Ovary (tissue), 7 donors: ENCODE measurements at regions not wholly inside any gene's neighbourhood (a gene's known extent, or its start where the extent isn't known, plus 50 kb on each side); places are given as distances from the start of the nearest gene placed in this dataset.

Experiments
- DNase-seq, 5 donors: peaks; one replicate each; pipeline ENCODE4 v3.0.0-alpha.2; 2019 to 2020
- H3K27ac ChIP-seq, 2 donors: fragments of 200-600 bp; one replicate each; pipeline versions ENCODE4 v1.5.1 to v1.8.0; 2019 to 2022
- H3K27me3 ChIP-seq: fragments of 200-600 bp; one replicate; pipeline ENCODE4 v1.8.0; 2022
- H3K36me3 ChIP-seq: fragments of 200-600 bp; sonication (generic); one replicate; pipeline ENCODE4 v1.5.1; 2019
- H3K4me1 ChIP-seq: one replicate; pipeline ENCODE4 v1.8.1; 2013; ENCODE audit warnings: mild to moderate bottlenecking, moderate library complexity; ENCODE audit not compliant: insufficient read depth
- H3K4me3 ChIP-seq: fragments of 200-600 bp; sonication (generic); one replicate; pipeline ENCODE4 v1.5.1; 2017
- H3K9me3 ChIP-seq, 2 donors: fragments of 200-600 bp in 1 of 2; sonication (generic) in 1 of 2; one replicate each; pipeline versions ENCODE4 v1.5.1 to v1.8.1; 2013 to 2019; ENCODE audit warnings: mild to moderate bottlenecking in 1 of 2, moderate library complexity in 1 of 2
- EP300 ChIP-seq: sonication (generic); formaldehyde crosslinking; IDR thresholded peaks from one replicate; pipeline ENCODE4 v1.6.1; 2017; ENCODE audit warnings: antibody characterized with exemption
- POLR2A ChIP-seq: fragments of 450-650 bp; IDR thresholded peaks from one replicate; pipeline ENCODE4 v1.6.1; 2017; ENCODE audit warnings: antibody characterized with exemption, mild to moderate bottlenecking, moderate library complexity
- WGBS, 3 donors: extraction: QIAGEN DNeasy Blood & Tissue Kit in 1 of 3; methylation state at CpG; one replicate each; pipeline versions ENCODE4 v1.1.5 to v1.1.7; 2013 to 2017; 5-methylcytosine and 5-hydroxymethylcytosine counted together
- intact Hi-C, 4 donors: fragments of 100-400 bp; cut with DNase I; formaldehyde crosslinking; loops; one replicate each; pipeline versions ENCODE4 v1.11.0 to v1.15.1; 2022 to 2023
- TF ChIP-seq, protein P1 (sequence below), 3 donors: fragments of 450-650 bp in 2 of 3; fragments of 200-600 bp in 1 of 3; IDR thresholded peaks; one replicate each; pipeline versions ENCODE4 v1.5.1 to v1.8.0; 2016 to 2022; ENCODE audit warnings: antibody characterized with exemption in 3 of 3, mild to moderate bottlenecking in 1 of 3
- donor health status: DM: no; HTN: no; CAD: no; lungs with moderate emphysema.
- donor health status: DM: no; HTN: no; CAD: no.
- donor health status: Bipolar disorder and iron deficiency.
- donor health status: DM: no; HTN: no; CAD: no.
- donor health status: DM: yes; HTN: yes; CAD: no.

DNA sequence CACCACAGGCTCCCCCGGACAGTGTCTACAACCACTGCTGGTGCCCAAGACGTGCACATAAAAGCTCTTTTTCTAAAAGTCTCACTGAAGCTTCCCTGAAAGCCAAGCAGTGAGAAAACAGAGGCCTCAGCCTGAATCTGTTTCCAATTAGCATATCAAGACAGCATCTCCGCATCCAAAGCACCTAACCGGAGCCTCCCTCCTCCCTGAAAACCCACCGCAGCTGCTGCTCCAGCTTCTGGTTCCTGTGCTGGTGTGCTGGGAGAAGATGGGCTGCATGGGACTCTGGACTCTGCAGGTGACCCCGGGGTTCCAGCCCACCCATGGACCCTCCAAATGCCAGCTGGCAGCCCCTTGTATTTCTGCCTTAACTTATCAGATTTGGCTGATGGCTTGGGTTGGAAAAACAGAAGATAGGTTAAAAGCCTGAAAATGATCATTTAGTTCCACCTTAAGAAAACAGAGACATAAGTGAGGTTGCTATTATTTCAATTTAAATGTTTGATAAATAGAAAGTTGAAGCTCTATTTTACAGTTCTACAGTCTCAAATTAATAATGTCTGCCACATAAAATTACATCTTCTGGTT lies 103.3 kb downstream of the TMEM18 start:
- H3K27me3 ChIP-seq: no peaks in the 10 kb centered on the region
- intact Hi-C loops: loop anchor here in 1 of 4 donors (5.0 kb wide), 1 partner anchor 263 kb away; no protein-coding TSS in a partner anchor
- H3K27ac ChIP-seq: no peak overlapping the region
- H3K4me3 ChIP-seq: no peak overlapping the region
- no peak for DNase-seq
- WGBS, 3 donors: 45 to 52% (median 50%) methylated on average over 6 of the region's 6 CpGs
- H3K36me3 ChIP-seq: no peaks in the 10 kb centered on the region
- H3K9me3 ChIP-seq: peaks cover 0 to 4% of the 10 kb centered on the region in 2 donors
- TF ChIP-seq, protein P1, sequence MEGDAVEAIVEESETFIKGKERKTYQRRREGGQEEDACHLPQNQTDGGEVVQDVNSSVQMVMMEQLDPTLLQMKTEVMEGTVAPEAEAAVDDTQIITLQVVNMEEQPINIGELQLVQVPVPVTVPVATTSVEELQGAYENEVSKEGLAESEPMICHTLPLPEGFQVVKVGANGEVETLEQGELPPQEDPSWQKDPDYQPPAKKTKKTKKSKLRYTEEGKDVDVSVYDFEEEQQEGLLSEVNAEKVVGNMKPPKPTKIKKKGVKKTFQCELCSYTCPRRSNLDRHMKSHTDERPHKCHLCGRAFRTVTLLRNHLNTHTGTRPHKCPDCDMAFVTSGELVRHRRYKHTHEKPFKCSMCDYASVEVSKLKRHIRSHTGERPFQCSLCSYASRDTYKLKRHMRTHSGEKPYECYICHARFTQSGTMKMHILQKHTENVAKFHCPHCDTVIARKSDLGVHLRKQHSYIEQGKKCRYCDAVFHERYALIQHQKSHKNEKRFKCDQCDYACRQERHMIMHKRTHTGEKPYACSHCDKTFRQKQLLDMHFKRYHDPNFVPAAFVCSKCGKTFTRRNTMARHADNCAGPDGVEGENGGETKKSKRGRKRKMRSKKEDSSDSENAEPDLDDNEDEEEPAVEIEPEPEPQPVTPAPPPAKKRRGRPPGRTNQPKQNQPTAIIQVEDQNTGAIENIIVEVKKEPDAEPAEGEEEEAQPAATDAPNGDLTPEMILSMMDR (IDR thresholded peaks at IDR 0.05): no peak
- TF ChIP-seq EP300 (no peak), POLR2A (no peak)
- no peaks in the 10 kb centered on the region for H3K4me1 ChIP-seq

DNA sequence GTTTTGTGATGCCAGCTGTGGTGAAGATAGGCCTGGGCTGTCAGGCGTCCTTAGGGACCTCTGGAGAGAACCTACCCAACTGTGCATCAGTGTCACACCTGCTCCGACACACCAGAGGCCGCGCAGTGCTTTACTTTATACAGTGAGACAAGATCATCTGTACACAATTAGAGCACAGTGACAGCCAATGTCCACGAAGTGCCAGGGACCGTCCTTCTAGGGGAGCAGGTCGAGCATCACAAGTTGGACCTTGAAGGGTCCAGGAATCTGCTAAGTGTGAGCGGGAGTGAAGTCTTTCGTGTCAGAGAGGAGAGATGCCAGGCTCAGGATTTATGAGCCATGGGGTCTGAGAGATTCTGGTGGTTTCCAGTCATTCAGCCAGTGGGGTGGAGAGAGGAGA lies 104.2 kb downstream of the TMEM18 start:
- Histone ChIP-seq H3K27ac (no peak overlapping the region), H3K4me3 (no peak overlapping the region), H3K9me3 (peaks cover 0 to 4% of the 10 kb centered on the region in 2 donors), H3K36me3 (no peaks in the 10 kb centered on the region), H3K27me3 (no peaks in the 10 kb centered on the region), H3K4me1 (no peaks in the 10 kb centered on the region)
- 70 to 86% (median 72%) methylated on average over 9 of the region's 9 CpGs for WGBS, 3 donors
- TF ChIP-seq POLR2A (no peak), EP300 (no peak)
- TF ChIP-seq, protein P1 (IDR thresholded peaks at IDR 0.05): no peak
- no peak for DNase-seq
- intact Hi-C loops: loop anchor here in 1 of 4 donors (5.0 kb wide), 1 partner anchor 264 kb away; no protein-coding TSS in a partner anchor

DNA sequence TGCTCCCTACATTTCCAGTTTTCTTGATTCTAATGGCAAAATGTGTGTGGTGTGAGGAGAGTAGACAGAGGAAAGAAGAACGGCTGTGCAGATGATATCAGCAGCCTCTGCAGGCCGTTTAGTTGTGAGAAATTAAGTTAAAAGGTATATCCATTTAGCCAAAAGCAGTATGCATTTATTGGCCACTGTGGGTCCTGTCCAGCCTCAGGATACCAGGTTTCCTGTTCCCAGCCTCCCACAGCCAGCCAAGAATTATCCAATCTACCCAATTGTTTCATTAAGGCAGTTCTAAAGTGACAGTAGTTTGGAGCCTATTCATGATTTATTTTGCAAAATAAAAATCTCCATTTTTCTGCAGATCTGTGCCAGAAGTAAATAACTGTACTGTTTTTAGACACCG lies 107.5 kb downstream of the TMEM18 start:
- WGBS, 3 donors: 23 to 35% (median 28%) methylated on average over 3 of the region's 3 CpGs
- Histone ChIP-seq H3K4me1 (no peaks in the 10 kb centered on the region), H3K27ac (no peak overlapping the region), H3K4me3 (no peak overlapping the region), H3K9me3 (no peaks in the 10 kb centered on the region), H3K36me3 (no peaks in the 10 kb centered on the region), H3K27me3 (no peaks in the 10 kb centered on the region)
- TF ChIP-seq, protein P1 (IDR thresholded peaks at IDR 0.05): no peak
- TF ChIP-seq EP300: no peak
- TF ChIP-seq POLR2A: no peak
- DNase-seq: no peak
- intact Hi-C loops: loop anchor here in 1 of 4 donors (5.0 kb wide), 1 partner anchor 268 kb away; no protein-coding TSS in a partner anchor

DNA sequence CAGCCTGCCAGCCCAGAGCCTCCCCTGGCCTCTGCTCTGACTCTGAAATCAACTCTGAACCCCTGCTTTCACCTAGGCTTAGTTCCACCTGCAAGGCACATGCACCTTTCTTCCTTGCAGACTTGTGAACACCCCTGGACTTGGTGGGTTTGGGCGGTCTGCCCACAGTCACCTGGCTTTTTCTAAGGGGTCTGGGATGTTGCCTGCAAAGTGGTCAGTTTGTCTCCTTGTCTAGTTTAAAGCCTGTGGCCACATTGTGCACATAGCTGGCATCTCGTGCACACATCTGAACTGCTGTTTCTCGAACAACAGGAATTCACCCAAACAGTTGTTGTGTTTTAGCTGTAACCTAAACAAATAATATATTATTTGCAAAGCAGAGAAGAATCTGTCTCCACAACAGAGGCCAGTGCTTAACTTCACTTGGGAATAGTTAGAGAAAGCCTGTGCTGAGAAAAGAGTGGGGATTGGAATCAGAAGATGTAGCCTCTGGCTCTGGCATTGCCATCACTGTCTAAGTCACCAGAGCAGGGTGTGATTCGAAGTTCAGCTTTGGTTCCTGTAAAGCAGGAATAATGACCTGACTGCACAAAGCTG lies 108.5 kb downstream of the TMEM18 start:
- Histone ChIP-seq H3K4me3 (peak overlapping the region; percentile 0), H3K4me1 (no peaks in the 10 kb centered on the region), H3K36me3 (no peaks in the 10 kb centered on the region), H3K27ac (no peak overlapping the region), H3K27me3 (no peaks in the 10 kb centered on the region), H3K9me3 (no peaks in the 10 kb centered on the region)
- intact Hi-C loops: no loop called here
- no peak for DNase-seq
- 31 to 36% (median 32%) methylated on average over 4 of the region's 4 CpGs for WGBS, 3 donors
- no peak for TF ChIP-seq EP300
- TF ChIP-seq POLR2A: no peak
- TF ChIP-seq, protein P1 (IDR thresholded peaks at IDR 0.05): no peak
